ENCODE measurements at regions not wholly inside any gene's neighbourhood (a gene's known extent, or its start where the extent isn't known, plus 50 kb on each side); places are given as distances from the start of the nearest gene placed in this dataset.

DNA sequence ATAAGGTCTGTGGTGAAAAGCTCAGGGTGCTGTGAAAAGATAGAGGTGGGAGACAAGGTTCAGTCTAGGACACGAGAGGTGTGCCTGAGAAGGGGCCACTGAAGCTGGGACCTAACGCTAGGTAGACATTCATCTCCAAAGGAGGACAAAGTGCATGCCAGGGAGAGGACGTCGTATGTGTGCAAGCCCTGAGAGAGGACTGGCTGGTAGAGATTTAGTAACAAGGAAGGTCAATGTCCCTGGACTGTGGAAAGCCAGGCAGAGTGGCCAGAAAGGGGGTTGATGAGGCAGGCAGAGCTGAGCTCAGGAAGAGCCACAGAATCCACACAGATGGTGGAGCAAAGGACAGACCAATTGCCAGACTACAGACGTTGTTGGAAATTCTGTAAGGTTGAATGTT lies 817.6 kb downstream of the CCSER2 start:
- no peak overlapping the region for H3K4me3 Mint-ChIP-seq (ENCODE audit: unreplicated experiment)
- H3K36me3 ChIP-seq (ENCODE audit: control insufficient read depth, insufficient read depth, low read length): no peaks in the 10 kb centered on the region
- intact Hi-C loops (cut with micrococcal nuclease; ENCODE audit: unreplicated experiment): no loop called here

DNA sequence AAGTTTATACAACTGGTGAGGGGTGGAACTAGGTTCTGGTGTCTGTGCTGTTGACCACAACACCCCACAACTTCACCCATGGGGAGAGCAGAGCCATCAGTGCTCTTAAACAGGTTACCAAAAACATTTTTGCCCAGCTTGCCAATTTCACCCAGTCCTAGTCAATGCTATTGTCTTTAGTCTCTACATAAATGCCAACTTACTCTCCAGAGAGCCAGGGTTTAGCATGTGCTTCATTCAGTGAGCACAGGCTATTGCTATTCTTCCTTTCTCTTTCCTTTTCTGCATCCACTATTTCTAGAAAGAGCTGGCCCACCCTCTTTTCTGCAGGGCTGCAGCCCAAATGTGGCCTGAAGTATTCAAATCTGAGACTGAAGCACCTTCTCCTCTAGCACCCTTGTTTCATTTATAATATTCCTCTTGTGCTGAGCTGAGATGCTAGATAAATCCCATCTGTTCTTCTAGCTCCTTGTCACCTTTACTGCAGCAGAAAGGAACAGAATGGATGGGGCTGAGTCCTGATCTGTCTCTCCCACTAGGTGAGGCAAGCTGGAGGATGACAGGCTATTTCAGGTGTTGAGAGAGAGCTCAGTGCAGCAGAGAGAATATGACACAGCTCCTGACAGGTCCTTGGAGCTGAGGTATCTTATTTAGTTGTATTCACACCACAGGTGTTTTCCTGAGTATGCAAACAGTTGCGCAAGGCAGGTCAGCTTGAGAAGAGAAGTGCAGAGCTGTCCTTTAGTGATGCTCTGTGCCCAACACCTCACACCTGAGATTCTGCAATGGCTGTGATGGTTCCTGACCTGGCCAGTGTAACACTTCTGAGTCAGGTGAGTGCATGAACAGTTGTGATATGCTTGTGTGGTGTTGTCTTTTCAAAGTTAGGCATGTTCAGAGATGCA lies 819.2 kb downstream of the CCSER2 start:
- Histone ChIP-seq H3K36me3 (ENCODE audit: control insufficient read depth, insufficient read depth, low read length) (no peaks in the 10 kb centered on the region), H3K27me3 (replicated peaks; ENCODE audit: control insufficient read depth, insufficient read depth, low read length) (no peaks in the 10 kb centered on the region), H3K9me3 (no peaks in the 10 kb centered on the region), H3K4me1 (peaks cover 6% of the 10 kb centered on the region; the same call in 1 of the 2 replicates), H3K4me3 (ENCODE audit: low read depth, low read length) (no peak overlapping the region)
- intact Hi-C loops (cut with micrococcal nuclease; ENCODE audit: unreplicated experiment): no loop called here
- H3K9me3 Mint-ChIP-seq (ENCODE audit: unreplicated experiment): no peaks in the 10 kb centered on the region
- no peak overlapping the region for H3K4me3 Mint-ChIP-seq (ENCODE audit: unreplicated experiment)
- H3K4me1 Mint-ChIP-seq (ENCODE audit: low read depth, unreplicated experiment): no peaks in the 10 kb centered on the region
- H3K27me3 Mint-ChIP-seq (ENCODE audit: insufficient read depth, unreplicated experiment): peaks cover 7% of the 10 kb centered on the region
- POLR2A ChIA-PET: no interaction called here
- CTCF ChIA-PET: no interaction called here
- TF ChIP-seq, protein P1, sequence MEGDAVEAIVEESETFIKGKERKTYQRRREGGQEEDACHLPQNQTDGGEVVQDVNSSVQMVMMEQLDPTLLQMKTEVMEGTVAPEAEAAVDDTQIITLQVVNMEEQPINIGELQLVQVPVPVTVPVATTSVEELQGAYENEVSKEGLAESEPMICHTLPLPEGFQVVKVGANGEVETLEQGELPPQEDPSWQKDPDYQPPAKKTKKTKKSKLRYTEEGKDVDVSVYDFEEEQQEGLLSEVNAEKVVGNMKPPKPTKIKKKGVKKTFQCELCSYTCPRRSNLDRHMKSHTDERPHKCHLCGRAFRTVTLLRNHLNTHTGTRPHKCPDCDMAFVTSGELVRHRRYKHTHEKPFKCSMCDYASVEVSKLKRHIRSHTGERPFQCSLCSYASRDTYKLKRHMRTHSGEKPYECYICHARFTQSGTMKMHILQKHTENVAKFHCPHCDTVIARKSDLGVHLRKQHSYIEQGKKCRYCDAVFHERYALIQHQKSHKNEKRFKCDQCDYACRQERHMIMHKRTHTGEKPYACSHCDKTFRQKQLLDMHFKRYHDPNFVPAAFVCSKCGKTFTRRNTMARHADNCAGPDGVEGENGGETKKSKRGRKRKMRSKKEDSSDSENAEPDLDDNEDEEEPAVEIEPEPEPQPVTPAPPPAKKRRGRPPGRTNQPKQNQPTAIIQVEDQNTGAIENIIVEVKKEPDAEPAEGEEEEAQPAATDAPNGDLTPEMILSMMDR (IDR thresholded peaks at IDR 0.05; ENCODE audit: insufficient read depth in 1 of 2, low read depth in 1 of 2, low read length in 1 of 2, severe bottlenecking in 1 of 2, unreplicated experiment in 1 of 2): no peak
- H3K27ac Mint-ChIP-seq (ENCODE audit: unreplicated experiment): no peak overlapping the region
- no peaks in the 10 kb centered on the region for H3K36me3 Mint-ChIP-seq (ENCODE audit: insufficient read depth, unreplicated experiment)
- BruUV-seq (replicated peaks): no TSS peak
- DNase-seq: no peak

More for the DNA sequence above, 817.6 kb downstream of the CCSER2 start:
- no TSS peak for BruUV-seq (replicated peaks)
- no peaks in the 10 kb centered on the region; the same call in 1 of the 2 replicates for H3K4me1 ChIP-seq
- CTCF ChIA-PET: no interaction called here
- Mint-ChIP-seq H3K27ac (ENCODE audit: unreplicated experiment) (no peak overlapping the region), H3K36me3 (ENCODE audit: insufficient read depth, unreplicated experiment) (no peaks in the 10 kb centered on the region), H3K4me1 (ENCODE audit: low read depth, unreplicated experiment) (no peaks in the 10 kb centered on the region), H3K27me3 (ENCODE audit: insufficient read depth, unreplicated experiment) (peaks cover 7% of the 10 kb centered on the region), H3K9me3 (ENCODE audit: unreplicated experiment) (no peaks in the 10 kb centered on the region)
- no peaks in the 10 kb centered on the region for H3K9me3 ChIP-seq
- TF ChIP-seq, protein P1 (IDR thresholded peaks at IDR 0.05; ENCODE audit: insufficient read depth in 1 of 2, low read depth in 1 of 2, low read length in 1 of 2, severe bottlenecking in 1 of 2, unreplicated experiment in 1 of 2): no peak
- DNase-seq: no peak
- H3K27me3 ChIP-seq (replicated peaks; ENCODE audit: control insufficient read depth, insufficient read depth, low read length): no peaks in the 10 kb centered on the region
- H3K4me3 ChIP-seq (ENCODE audit: low read depth, low read length): no peak overlapping the region
- POLR2A ChIA-PET: no interaction called here

GRCh38 chr10:85148693-85149640 lies 820.6 kb downstream of the CCSER2 start:
- no TSS peak for BruUV-seq (replicated peaks)
- POLR2A ChIA-PET: no interaction called here
- TF ChIP-seq, protein P1 (IDR thresholded peaks at IDR 0.05; ENCODE audit: insufficient read depth in 1 of 2, low read depth in 1 of 2, low read length in 1 of 2, severe bottlenecking in 1 of 2, unreplicated experiment in 1 of 2): no peak

More at GRCh38 chr10:85148693-85149640, 820.6 kb downstream of the CCSER2 start:
- Histone ChIP-seq H3K36me3 (ENCODE audit: control insufficient read depth, insufficient read depth, low read length) (no peaks in the 10 kb centered on the region), H3K4me3 (ENCODE audit: low read depth, low read length) (no peak overlapping the region), H3K9me3 (no peaks in the 10 kb centered on the region), H3K4me1 (peaks cover 6% of the 10 kb centered on the region; the same call in 1 of the 2 replicates), H3K27me3 (replicated peaks; ENCODE audit: control insufficient read depth, insufficient read depth, low read length) (no peaks in the 10 kb centered on the region)
- H3K4me3 Mint-ChIP-seq (ENCODE audit: unreplicated experiment): no peak overlapping the region
- intact Hi-C loops (cut with micrococcal nuclease; ENCODE audit: unreplicated experiment): no loop called here
- no peaks in the 10 kb centered on the region for H3K9me3 Mint-ChIP-seq (ENCODE audit: unreplicated experiment)
- DNase-seq: no peak
- no peak overlapping the region for H3K27ac Mint-ChIP-seq (ENCODE audit: unreplicated experiment)
- CTCF ChIA-PET: no interaction called here
- H3K4me1 Mint-ChIP-seq (ENCODE audit: low read depth, unreplicated experiment): no peaks in the 10 kb centered on the region
- H3K27me3 Mint-ChIP-seq (ENCODE audit: insufficient read depth, unreplicated experiment): peaks cover 7% of the 10 kb centered on the region
- no peaks in the 10 kb centered on the region for H3K36me3 Mint-ChIP-seq (ENCODE audit: insufficient read depth, unreplicated experiment)

Data from Caco-2 (cell line).